ENCODE measurements at regions not wholly inside any gene's neighbourhood (a gene's known extent, or its start where the extent isn't known, plus 50 kb on each side); places are given as distances from the start of the nearest gene placed in this dataset.

DNA sequence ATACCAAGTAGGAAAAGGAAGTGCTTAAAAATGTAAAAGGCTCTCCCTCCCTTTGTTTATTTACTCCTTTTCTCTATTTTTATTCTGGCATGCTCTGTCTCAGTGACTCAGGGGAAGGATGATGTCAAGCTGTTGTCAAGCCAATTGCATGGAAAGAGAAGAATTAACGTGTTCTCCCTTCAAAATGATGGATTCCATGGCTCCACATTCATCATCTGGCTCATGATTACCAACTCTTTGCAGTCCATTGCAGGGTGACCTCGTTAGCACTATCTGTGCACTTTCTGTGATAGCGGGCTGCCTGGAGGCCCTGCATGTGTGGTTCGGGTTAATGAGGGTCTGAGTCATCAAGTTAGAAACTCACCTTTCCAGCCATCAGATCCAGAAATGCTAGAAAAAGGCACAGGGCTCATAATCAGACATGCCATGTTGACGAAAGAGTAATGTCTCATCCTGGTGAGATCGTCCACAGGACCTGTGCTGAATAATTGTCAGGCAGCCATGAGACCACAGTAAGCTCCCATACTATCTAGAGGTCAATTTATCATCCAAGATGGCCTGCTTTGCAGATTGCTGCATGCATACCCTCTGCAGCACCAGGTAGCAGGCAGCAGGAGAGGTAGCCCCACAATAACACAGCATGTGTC is 79.2 kb upstream of the BTG1 start:
- intact Hi-C loops (cut with micrococcal nuclease) = no loop called here
- Histone ChIP-seq H3K36me3 (ENCODE audit: control insufficient read depth, insufficient read depth, low read length) (no peaks in the 10 kb centered on the region), H3K9me3 (ENCODE audit: control insufficient read depth, insufficient read depth, low read length) (no peaks in the 10 kb centered on the region), H3K4me1 (ENCODE audit: control insufficient read depth, insufficient read depth, low read length) (no peaks in the 10 kb centered on the region), H3K27me3 (ENCODE audit: control insufficient read depth, insufficient read depth, low read length) (no peaks in the 10 kb centered on the region), H3K27ac (ENCODE audit: low read length) (no peak overlapping the region), H3K4me3 (ENCODE audit: low read length) (no peak overlapping the region)
- Mint-ChIP-seq H3K27me3 (ENCODE audit: low read depth in 2 of 2) (peaks cover 0 to 8% of the 10 kb centered on the region in 2 donors), H3K27ac (no peak overlapping the region), H3K36me3 (no peaks in the 10 kb centered on the region), H3K4me1 (no peaks in the 10 kb centered on the region), H3K4me3 (no peak overlapping the region), H3K9me3 (no peaks in the 10 kb centered on the region)
- WGBS (ENCODE audit: insufficient coverage) = 91% methylated on average over 6 of the region's 6 CpGs
- DNase-seq (no peak), ATAC-seq (no peak)
- TF ChIP-seq, protein P1, sequence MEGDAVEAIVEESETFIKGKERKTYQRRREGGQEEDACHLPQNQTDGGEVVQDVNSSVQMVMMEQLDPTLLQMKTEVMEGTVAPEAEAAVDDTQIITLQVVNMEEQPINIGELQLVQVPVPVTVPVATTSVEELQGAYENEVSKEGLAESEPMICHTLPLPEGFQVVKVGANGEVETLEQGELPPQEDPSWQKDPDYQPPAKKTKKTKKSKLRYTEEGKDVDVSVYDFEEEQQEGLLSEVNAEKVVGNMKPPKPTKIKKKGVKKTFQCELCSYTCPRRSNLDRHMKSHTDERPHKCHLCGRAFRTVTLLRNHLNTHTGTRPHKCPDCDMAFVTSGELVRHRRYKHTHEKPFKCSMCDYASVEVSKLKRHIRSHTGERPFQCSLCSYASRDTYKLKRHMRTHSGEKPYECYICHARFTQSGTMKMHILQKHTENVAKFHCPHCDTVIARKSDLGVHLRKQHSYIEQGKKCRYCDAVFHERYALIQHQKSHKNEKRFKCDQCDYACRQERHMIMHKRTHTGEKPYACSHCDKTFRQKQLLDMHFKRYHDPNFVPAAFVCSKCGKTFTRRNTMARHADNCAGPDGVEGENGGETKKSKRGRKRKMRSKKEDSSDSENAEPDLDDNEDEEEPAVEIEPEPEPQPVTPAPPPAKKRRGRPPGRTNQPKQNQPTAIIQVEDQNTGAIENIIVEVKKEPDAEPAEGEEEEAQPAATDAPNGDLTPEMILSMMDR (IDR thresholded peaks at IDR 0.05) = no peak

DNA sequence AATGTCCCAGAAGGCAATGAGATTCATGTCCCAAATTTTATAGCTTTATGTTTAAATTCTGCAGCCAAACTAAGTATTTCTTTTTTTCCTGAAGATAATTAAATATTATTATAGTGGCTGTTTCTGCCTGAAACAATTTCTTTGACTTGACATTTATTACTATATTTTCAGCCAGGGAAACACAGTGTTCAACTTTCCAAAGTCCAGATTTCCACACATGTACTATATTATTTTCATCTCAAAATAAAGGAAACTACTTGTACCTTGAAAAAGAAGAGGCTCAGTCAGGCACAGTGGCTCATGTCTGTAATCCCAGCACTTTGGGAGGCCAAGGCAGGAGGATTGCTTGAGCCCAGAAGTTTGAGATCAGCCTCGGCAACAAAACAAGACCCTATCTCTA is 77.8 kb upstream of the BTG1 start:
- ATAC-seq (no peak), DNase-seq (no peak)
- Mint-ChIP-seq H3K27me3 (ENCODE audit: low read depth in 2 of 2) (peaks cover 0 to 8% of the 10 kb centered on the region in 2 donors), H3K9me3 (no peaks in the 10 kb centered on the region), H3K36me3 (no peaks in the 10 kb centered on the region), H3K4me3 (no peak overlapping the region), H3K27ac (no peak overlapping the region), H3K4me1 (no peaks in the 10 kb centered on the region)
- intact Hi-C loops (cut with micrococcal nuclease) = no loop called here
- H3K36me3 ChIP-seq (ENCODE audit: control insufficient read depth, insufficient read depth, low read length) = no peaks in the 10 kb centered on the region
- H3K4me3 ChIP-seq (ENCODE audit: low read length) = no peak overlapping the region
- H3K4me1 ChIP-seq (ENCODE audit: control insufficient read depth, insufficient read depth, low read length) = no peaks in the 10 kb centered on the region
- TF ChIP-seq, protein P1 (IDR thresholded peaks at IDR 0.05) = no peak
- no peaks in the 10 kb centered on the region for H3K27me3 ChIP-seq (ENCODE audit: control insufficient read depth, insufficient read depth, low read length)
- H3K9me3 ChIP-seq (ENCODE audit: control insufficient read depth, insufficient read depth, low read length) = no peaks in the 10 kb centered on the region
- no peak overlapping the region for H3K27ac ChIP-seq (ENCODE audit: low read length)
- 100% methylated on average over 1 of the region's 1 CpG for WGBS (ENCODE audit: insufficient coverage)

DNA sequence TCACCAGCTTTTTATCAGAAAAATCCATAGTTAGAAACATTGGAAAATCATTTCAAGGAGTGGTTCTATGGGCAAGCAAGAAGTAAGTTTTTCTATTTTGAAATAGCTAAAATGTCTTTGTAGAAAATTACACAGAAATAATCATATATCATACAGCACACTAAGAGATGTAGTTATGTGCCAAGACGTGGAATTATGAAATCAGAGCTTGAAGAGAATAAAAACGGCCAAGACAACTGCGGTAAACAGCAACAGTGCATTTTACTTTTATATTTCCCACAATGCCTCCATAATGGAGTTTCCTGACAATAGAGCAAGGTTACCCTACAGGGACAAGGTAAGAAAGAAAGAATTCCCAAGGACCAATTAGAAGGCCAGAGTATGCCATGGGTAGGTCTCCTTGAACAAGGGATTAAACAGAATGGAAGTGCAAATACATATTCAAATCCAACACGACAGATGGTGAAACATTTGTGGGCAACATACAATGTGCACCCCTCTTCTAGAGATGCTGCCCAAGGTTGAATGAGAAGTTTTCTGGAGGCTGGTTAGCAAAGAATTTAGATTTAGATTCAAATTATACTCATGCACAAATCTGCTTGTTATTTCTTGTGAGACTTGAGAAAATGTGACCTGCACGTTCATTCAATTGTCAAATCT is 76.1 kb upstream of the BTG1 start:
- DNase-seq (no peak), ATAC-seq (no peak)
- no peaks in the 10 kb centered on the region for H3K36me3 ChIP-seq (ENCODE audit: control insufficient read depth, insufficient read depth, low read length)
- intact Hi-C loops (cut with micrococcal nuclease) = no loop called here
- TF ChIP-seq, protein P1 (IDR thresholded peaks at IDR 0.05) = no peak
- no peak overlapping the region for H3K4me3 Mint-ChIP-seq
- 96% methylated on average over 4 of the region's 5 CpGs for WGBS (ENCODE audit: insufficient coverage)
- H3K27ac ChIP-seq (ENCODE audit: low read length) = no peak overlapping the region
- no peaks in the 10 kb centered on the region for H3K9me3 ChIP-seq (ENCODE audit: control insufficient read depth, insufficient read depth, low read length)
- no peaks in the 10 kb centered on the region for H3K4me1 Mint-ChIP-seq
- H3K4me3 ChIP-seq (ENCODE audit: low read length) = no peak overlapping the region
- peaks cover 0 to 8% of the 10 kb centered on the region in 2 donors for H3K27me3 Mint-ChIP-seq (ENCODE audit: low read depth in 2 of 2)
- H3K27ac Mint-ChIP-seq = no peak overlapping the region
- H3K9me3 Mint-ChIP-seq = no peaks in the 10 kb centered on the region
- no peaks in the 10 kb centered on the region for H3K4me1 ChIP-seq (ENCODE audit: control insufficient read depth, insufficient read depth, low read length)
- H3K27me3 ChIP-seq (ENCODE audit: control insufficient read depth, insufficient read depth, low read length) = no peaks in the 10 kb centered on the region
- H3K36me3 Mint-ChIP-seq = no peaks in the 10 kb centered on the region

All from natural killer cell (primary cell).